SJCRH30 (cell line): ENCODE measurements at regions not wholly inside any gene's neighbourhood (a gene's known extent, or its start where the extent isn't known, plus 50 kb on each side); places are given as distances from the start of the nearest gene placed in this dataset.
"Not testable (repeated sequence)": the region's sequence is repeated elsewhere in the genome, so short reads cannot be mapped to it uniquely, and the experiment has no call there.

ENCODE experiments used
- DNase-seq, 2 experiments: peaks; one replicate each; pipeline ENCODE4 v3.0.0-alpha.2; 2015 to 2020
- H3K27ac ChIP-seq: fragments of 250-450 bp; sonication (Bioruptor Pico); 2 replicates; pipeline ENCODE4 v1.5.1; 2020; ENCODE audit warnings: mild to moderate bottlenecking, moderate library complexity
- H3K27me3 ChIP-seq: fragments of 250-450 bp; sonication (Bioruptor Pico); 2 replicates; pipeline ENCODE4 v1.5.1; 2020; ENCODE audit warnings: mild to moderate bottlenecking, moderate library complexity
- H3K36me3 ChIP-seq: fragments of 250-450 bp; sonication (Bioruptor Pico); 2 replicates; pipeline ENCODE4 v1.5.1; 2020; ENCODE audit warnings: mild to moderate bottlenecking, moderate library complexity
- H3K4me1 ChIP-seq: fragments of 250-450 bp; sonication (Bioruptor Pico); 2 replicates; pipeline ENCODE4 v1.5.1; 2020; ENCODE audit warnings: mild to moderate bottlenecking, moderate library complexity
- H3K4me3 ChIP-seq: fragments of 250-450 bp; sonication (Bioruptor Pico); 2 replicates; pipeline ENCODE4 v1.5.1; 2020; ENCODE audit warnings: mild to moderate bottlenecking, moderate library complexity
- H3K9me3 ChIP-seq: fragments of 250-450 bp; sonication (Bioruptor Pico); replicated peaks from 2 replicates; pipeline ENCODE4 v1.5.1; 2020; ENCODE audit warnings: mild to moderate bottlenecking, moderate library complexity

DNA sequence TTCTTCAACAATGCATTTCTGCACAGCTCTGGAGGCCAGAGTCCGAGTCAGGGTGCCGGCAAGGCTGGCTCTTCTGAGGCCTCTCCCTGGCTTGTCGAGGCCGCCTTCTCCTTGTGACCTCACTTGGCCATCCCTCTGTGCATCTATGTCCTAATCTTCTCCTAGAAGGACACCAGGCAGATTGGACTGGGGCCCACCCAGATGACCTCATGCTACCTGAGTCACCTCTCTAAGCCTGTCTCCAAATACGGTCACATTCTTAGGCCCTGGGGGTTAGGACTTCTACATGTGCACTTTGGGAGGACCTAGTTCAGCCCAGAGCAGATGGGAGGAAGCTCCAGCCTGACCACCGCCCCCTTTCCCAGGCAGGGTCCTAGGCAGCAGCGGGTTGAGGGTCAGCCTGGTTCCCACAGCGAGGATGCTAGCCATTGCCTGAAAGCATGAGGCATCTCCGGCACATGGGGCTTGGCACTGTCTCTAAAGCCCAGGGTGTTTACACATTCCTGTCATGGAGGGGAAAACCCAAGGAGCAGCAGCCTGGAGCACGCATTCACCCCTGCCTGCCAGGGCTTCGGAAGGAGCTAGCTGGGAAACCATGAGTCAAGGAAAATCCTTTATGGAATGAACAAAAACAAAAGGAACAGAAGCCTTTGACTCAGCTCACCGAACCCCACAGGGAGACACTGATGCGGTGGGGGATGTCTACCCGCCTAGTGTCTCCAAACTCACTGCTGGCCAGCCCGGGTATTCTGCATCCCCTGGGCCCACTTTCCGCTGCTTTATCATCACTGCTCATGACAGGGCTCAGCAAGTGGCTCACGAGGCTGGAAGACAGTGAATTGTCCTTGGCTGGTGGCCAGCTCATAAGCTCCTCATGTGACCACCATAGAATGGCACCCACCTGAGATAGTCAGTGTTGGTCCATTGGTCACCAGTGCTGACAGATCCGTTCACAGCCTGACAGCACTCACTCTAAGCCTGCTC is 140.2 kb upstream of the ZNF469 start:
- H3K36me3 ChIP-seq, H3K4me3 ChIP-seq, H3K27me3 ChIP-seq, H3K4me1 ChIP-seq, DNase-seq, H3K9me3 ChIP-seq, H3K27ac ChIP-seq: not testable (repeated sequence)

DNA sequence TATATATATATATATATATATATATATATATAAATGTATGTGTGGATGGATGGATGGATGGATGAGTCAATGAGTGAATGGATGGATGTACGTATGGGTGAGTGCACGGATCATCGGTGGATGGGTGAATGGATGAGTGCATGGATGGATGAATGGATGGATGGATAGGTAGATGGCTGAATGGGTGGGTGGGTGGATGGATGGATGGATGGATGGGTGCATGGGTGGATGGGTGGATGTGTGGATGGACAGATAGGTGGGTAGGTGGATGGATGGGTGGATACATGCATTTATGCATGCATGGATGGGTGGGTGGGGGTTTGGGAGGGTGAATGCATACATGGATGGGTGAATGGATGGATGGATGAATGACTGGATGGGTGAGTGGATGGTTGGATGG is 138.8 kb upstream of the ZNF469 start:
- not testable (repeated sequence) for DNase-seq, H3K9me3 ChIP-seq, H3K27me3 ChIP-seq, H3K27ac ChIP-seq, H3K4me1 ChIP-seq, H3K36me3 ChIP-seq, H3K4me3 ChIP-seq

DNA sequence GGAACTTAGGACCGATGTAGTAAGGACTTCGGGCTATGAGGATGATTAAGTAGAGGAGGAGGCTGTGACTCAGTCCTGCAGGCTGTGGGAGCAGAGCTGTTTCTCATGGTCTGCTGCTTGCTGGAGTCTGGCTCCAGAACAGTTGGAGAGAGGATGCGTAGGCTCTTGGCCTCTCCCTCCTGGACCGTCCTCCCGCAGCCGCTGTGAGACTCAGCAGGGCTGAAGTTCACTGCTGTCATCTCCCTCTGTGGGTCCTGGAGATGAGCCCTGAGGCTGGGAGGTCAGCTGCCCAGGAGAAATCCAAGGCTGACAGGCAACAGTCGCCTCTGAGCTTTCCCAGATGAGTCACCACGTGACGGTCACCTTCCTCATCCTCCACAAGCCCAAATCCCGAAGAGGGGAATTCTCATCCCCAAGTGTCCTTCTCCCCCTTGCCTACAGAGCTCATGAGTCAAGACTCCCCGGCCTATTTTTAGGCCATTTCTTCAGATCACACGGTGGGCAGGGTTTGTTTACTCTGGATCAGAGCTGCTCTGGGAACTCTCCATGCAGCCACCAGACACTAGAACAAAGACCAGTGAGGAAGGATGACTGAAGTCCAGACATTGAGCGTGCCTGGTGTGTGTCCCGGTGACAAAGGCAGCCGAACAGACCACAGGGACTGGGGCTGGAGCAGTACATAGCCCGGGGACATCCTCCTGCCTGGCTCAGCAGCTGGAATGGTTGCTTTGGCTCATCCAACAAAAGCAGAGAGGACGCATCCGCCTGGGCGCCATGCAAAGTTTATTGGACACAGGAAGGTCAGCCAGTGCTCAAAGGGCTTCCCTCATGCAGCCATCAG is 137.3 kb upstream of the ZNF469 start:
- not testable (repeated sequence) for H3K27me3 ChIP-seq, H3K27ac ChIP-seq, H3K9me3 ChIP-seq, H3K36me3 ChIP-seq, H3K4me1 ChIP-seq, H3K4me3 ChIP-seq, DNase-seq

- not testable (repeated sequence) for H3K4me3 ChIP-seq, H3K27me3 ChIP-seq, DNase-seq, H3K4me1 ChIP-seq, H3K36me3 ChIP-seq, H3K9me3 ChIP-seq, H3K27ac ChIP-seq
These were observed 135.7 kb upstream of the ZNF469 start for GRCh38 chr16:88246955-88247582.

DNA sequence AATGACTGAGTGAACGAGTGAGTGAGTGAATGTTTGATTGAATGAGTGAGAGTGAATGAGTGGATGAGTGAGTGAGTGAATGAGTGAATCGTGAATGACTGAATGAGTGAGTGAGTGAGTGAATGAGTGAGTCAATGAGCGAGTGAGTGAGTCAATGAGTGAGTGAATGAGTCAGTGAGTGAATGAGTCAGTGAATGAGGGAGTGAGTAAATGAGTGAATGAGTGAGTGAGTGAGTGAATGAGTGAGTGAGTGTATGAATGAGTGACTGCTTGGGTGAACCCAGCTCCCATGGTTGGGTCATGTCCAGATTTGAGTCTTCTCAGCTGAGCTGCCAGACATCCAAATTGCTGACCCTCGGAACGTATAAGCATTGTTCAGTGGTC is 135.2 kb upstream of the ZNF469 start:
- DNase-seq, H3K27ac ChIP-seq, H3K4me1 ChIP-seq, H3K4me3 ChIP-seq, H3K27me3 ChIP-seq, H3K9me3 ChIP-seq, H3K36me3 ChIP-seq: not testable (repeated sequence)

- not testable (repeated sequence) for H3K27ac ChIP-seq, H3K9me3 ChIP-seq, DNase-seq, H3K4me3 ChIP-seq, H3K4me1 ChIP-seq, H3K36me3 ChIP-seq, H3K27me3 ChIP-seq
These were observed 134.0 kb upstream of the ZNF469 start for GRCh38 chr16:88248761-88249160.

DNA sequence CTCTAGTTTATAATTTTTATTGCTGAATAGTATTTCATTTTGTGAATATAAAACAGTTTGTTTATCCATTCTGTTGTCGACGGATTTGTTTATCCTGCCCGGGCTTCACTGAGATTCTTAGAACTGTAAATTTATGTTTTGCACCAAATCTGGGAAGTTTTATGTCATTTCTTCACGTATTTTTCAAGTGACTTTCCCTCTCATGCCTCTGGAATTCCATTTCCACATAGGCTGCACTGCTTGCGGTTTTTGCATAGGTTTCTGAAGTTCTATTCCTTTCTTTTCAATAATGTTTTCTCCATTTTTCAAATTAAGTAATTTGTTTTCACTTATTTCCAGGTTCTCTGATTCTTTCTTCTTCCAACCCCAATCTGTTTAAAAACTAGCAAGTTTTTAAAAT is 132.4 kb upstream of the ZNF469 start:
- not testable (repeated sequence) for H3K4me3 ChIP-seq, H3K9me3 ChIP-seq, H3K27me3 ChIP-seq, H3K27ac ChIP-seq, H3K4me1 ChIP-seq, H3K36me3 ChIP-seq, DNase-seq

DNA sequence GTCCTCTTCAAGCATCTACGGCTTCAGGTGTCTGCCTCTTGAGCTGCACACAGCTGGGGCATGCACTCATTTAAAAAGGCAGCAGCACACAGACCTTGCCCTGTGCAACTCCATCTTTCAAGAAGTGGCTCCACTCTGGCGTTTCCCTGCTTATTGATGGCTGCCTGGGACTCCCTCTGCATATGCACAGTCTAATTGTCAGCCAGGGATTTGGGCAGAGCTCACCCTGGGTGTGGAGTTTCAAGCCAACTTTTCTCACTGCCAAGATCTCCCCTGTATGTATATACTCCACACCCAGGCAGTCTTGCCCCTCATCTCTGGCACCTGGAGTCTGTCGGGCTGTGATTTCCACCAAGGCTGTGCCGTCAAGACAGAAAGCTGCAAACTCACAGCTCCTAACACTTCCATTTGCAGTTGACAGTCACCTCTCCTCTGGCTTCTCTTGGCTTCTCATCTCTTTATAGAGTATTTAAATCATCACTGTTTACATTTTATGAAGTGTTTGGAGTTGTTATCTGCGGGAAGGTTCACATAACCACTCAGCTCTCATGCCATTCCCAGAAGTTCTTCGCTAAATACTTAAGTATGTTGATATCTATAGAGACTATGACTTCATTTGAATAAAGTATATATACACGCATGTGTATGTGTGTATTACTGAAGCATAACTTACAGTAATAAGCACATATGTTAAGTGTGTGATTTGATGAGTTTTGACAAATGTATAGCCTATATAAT is 130.5 kb upstream of the ZNF469 start:
- not testable (repeated sequence) for H3K9me3 ChIP-seq, H3K27ac ChIP-seq, DNase-seq, H3K4me1 ChIP-seq, H3K36me3 ChIP-seq, H3K4me3 ChIP-seq, H3K27me3 ChIP-seq

DNA sequence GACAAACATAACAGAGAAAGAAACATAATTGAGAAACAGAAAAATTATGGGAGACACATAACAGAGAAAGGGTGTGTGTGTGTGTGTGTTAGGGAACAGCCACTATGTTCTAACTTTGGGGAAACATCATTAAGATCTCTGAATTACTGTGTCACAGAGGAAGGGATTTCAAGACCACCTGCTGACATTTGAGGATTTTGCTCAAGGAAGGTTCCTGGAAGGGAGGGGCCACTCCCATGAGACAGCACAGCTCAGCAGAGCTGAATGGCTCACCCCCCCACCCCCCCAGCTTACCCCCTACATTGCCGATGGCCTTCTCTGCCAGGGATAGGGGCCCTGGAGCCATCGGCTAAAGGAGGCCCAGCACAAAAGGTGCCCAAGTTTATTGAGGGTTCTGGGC is 124.6 kb upstream of the ZNF469 start:
- not testable (repeated sequence) for H3K36me3 ChIP-seq, H3K27ac ChIP-seq, DNase-seq, H3K9me3 ChIP-seq, H3K4me1 ChIP-seq, H3K4me3 ChIP-seq, H3K27me3 ChIP-seq

GRCh38 chr16:88258764-88259525 is 123.8 kb upstream of the ZNF469 start:
- not testable (repeated sequence) for H3K27ac ChIP-seq, H3K9me3 ChIP-seq, DNase-seq, H3K27me3 ChIP-seq, H3K4me3 ChIP-seq, H3K36me3 ChIP-seq, H3K4me1 ChIP-seq

- H3K36me3 ChIP-seq, H3K27ac ChIP-seq, H3K4me3 ChIP-seq, H3K4me1 ChIP-seq, H3K27me3 ChIP-seq, DNase-seq, H3K9me3 ChIP-seq: not testable (repeated sequence)
These were observed 123.2 kb upstream of the ZNF469 start for GRCh38 chr16:88259538-88259937.

DNA sequence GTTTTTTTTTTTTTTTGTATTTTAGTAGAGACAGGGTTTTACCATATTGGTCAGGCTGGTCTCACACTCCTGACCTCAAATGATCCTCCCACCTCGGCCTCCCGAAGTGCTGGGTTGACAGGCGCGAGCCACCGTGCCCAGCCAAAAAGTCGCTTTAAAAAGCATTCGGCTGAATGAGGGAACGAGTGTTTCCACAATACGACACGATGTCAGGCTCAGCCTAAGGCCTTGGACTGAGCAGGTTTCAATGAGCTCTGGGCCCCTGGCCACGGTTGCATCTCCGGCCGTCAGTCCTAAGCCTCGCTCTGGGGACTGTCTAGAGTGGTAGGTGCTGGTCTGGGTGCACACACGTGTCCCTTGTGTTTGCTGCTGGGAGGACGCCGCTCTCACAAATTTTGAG is 122.6 kb upstream of the ZNF469 start:
- H3K27me3 ChIP-seq, H3K4me3 ChIP-seq, H3K36me3 ChIP-seq, H3K9me3 ChIP-seq, DNase-seq, H3K4me1 ChIP-seq, H3K27ac ChIP-seq: not testable (repeated sequence)

DNA sequence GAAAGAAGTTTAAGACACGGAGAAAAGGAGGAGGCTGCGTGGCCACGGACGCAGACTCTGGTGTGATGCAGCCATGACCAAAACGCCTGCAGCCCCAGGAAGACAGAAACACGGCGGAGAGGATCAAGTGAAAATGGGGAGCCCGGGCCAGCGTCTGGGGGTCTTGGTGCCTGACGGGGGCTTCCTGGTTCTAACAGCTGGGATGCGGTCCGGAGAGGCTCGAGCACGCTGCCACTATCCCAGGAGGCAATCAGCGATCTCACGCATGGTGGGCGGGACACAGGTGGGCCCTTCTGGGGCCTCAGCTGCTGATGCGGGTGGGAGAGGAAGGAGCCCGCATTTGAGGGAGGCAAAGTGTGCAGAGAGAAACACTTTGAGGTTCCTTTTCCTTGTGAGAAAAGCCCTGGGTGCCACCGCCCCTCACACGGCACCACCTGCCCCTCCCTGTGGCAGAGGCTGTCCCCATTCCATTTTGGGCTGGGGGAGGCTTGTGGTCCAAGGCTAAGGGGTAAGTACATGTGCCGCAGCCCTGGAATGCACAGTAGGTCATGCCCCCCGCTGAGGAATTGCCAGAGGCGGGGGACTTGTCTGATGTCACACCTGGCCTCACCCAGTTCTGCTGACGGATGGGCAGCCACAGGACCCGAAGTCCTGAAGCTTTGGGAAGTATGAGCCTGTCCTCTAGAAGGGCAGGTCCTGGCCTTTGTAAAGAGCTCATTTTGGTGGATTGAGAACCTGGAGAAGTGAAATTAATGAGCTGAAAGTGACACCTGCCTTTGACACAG is 121.7 kb upstream of the ZNF469 start:
- not testable (repeated sequence) for H3K27me3 ChIP-seq, DNase-seq, H3K9me3 ChIP-seq, H3K4me1 ChIP-seq, H3K27ac ChIP-seq, H3K36me3 ChIP-seq, H3K4me3 ChIP-seq
